ENCODE measurements at regions not wholly inside any gene's neighbourhood (a gene's known extent, or its start where the extent isn't known, plus 50 kb on each side); places are given as distances from the start of the nearest gene placed in this dataset.

DNA sequence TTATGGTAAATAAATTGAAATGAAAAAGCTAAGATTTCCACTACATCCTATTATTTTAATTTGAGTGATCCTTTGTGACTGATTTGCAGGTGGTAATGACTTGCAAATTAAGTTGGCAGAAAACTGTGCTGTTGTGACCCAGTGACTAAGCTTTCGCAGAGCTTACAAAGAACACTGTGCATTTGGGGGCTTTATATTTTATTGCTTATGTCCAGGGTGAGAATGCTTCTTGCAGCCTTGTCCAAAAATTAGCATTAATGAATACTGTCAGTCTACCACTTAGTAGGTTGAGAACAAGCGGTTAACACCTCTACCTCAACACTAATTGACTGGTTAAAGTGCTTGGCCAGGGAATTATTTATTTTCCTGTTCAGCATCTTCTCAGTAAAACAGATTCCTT, 991.3 kb upstream of the DIAPH2 start:
- Histone ChIP-seq H3K4me1 (ENCODE audit: low read depth) (no peaks in the 10 kb centered on the region), H3K9me3 (no peaks in the 10 kb centered on the region), H3K36me3 (ENCODE audit: low read depth) (no peaks in the 10 kb centered on the region), H3K4me3 (no peak overlapping the region)
- intact Hi-C loops (cut with DNase I, micrococcal nuclease), result no loop called here
- ATAC-seq (no peak), DNase-seq (no peak)
- TF ChIP-seq, protein P1, sequence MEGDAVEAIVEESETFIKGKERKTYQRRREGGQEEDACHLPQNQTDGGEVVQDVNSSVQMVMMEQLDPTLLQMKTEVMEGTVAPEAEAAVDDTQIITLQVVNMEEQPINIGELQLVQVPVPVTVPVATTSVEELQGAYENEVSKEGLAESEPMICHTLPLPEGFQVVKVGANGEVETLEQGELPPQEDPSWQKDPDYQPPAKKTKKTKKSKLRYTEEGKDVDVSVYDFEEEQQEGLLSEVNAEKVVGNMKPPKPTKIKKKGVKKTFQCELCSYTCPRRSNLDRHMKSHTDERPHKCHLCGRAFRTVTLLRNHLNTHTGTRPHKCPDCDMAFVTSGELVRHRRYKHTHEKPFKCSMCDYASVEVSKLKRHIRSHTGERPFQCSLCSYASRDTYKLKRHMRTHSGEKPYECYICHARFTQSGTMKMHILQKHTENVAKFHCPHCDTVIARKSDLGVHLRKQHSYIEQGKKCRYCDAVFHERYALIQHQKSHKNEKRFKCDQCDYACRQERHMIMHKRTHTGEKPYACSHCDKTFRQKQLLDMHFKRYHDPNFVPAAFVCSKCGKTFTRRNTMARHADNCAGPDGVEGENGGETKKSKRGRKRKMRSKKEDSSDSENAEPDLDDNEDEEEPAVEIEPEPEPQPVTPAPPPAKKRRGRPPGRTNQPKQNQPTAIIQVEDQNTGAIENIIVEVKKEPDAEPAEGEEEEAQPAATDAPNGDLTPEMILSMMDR (IDR thresholded peaks at IDR 0.05), result no peak

DNA sequence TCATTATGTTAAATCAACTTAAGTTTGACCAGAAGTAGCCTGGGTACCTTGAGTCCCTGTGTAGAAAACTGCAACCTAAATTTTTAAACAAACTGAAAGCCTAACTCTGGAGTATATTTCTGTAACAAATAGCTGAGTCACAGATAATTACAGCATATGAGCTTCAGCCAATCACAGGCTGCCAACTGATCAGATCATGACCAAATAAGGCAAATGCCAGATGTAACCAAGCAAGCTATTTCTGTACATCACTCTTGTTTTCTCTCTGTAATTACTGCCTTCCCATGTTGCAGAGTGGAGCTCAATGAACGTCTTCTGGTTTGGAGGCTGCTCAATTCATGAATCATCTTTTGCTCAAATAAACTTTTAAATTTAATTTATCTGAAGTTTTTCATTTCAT, 980.9 kb upstream of the DIAPH2 start:
- TF ChIP-seq, protein P1 (IDR thresholded peaks at IDR 0.05), result no peak
- no peak for ATAC-seq
- Histone ChIP-seq H3K36me3 (ENCODE audit: low read depth) (no peaks in the 10 kb centered on the region), H3K9me3 (no peaks in the 10 kb centered on the region), H3K4me1 (ENCODE audit: low read depth) (no peaks in the 10 kb centered on the region), H3K4me3 (no peak overlapping the region)
- intact Hi-C loops (cut with DNase I, micrococcal nuclease), result no loop called here
- DNase-seq, result no peak

DNA sequence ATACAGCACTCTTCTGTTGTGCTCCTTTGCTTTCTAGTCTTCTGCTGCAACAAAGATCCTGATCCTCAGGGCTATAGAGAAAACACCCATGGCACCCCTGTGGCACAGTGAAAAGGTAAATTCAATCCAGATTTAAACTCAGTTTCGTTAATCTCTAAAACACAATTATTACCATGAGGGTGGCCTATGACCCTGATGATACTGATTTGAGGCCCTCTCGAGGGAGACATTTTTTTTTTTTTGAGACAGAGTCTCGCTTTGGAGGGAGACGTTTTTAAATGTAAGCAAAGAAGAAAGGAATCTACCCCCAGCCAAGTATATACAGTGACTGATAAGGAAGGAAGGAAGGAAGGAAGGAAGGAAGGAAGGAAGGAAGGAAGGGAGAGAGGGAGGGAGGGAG, 967.8 kb upstream of the DIAPH2 start:
- no peaks in the 10 kb centered on the region for H3K4me1 ChIP-seq (ENCODE audit: low read depth)
- no peaks in the 10 kb centered on the region for H3K36me3 ChIP-seq (ENCODE audit: low read depth)
- no peak overlapping the region for H3K4me3 ChIP-seq
- intact Hi-C loops (cut with DNase I, micrococcal nuclease), result no loop called here
- DNase-seq, result no peak
- TF ChIP-seq, protein P1 (IDR thresholded peaks at IDR 0.05), result no peak
- H3K9me3 ChIP-seq, result no peaks in the 10 kb centered on the region
- no peak for ATAC-seq

DNA sequence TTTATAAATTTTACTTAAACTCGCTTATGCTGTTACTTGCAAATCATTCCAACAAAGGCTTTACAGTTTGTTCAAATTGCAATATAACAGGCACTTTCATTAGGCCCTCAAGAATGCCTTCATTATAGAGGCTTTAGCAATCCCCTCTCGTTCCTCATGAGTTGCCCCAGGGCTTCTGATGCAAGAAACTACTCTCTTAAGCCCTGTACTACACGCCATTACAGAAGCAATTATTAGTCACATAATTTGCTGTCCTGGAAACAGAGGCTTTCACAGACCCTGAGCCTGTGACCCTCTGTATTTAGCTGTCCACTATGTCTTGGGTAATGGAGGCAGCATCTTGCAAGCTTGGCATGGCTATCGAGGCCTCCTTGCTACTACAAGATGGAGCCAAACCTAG, 965.9 kb upstream of the DIAPH2 start:
- H3K4me1 ChIP-seq (ENCODE audit: low read depth), result no peaks in the 10 kb centered on the region
- DNase-seq (no peak), ATAC-seq (no peak)
- no peaks in the 10 kb centered on the region for H3K9me3 ChIP-seq
- TF ChIP-seq, protein P1 (IDR thresholded peaks at IDR 0.05), result no peak
- H3K4me3 ChIP-seq, result no peak overlapping the region
- H3K36me3 ChIP-seq (ENCODE audit: low read depth), result no peaks in the 10 kb centered on the region
- intact Hi-C loops (cut with DNase I, micrococcal nuclease), result no loop called here

DNA sequence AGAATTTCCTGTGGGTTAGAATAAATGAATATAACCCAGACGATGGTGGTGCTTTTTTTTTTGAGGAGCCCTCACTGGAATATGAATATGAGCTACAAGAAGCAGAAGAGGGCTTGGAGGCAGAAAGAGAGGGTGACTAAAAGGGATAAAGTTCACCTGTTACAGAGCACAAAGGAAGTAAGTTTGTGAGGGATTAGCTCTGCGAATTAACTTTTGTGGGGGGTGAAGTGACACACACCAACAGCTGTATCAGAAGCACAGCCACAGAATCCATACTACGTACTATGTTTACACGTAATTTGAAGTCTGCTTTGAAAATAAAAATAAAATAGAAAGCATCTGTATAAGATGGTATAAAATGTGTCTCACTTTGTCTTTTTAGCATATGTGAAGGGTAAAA, 963.6 kb upstream of the DIAPH2 start:
- Histone ChIP-seq H3K9me3 (no peaks in the 10 kb centered on the region), H3K4me1 (ENCODE audit: low read depth) (no peaks in the 10 kb centered on the region), H3K4me3 (no peak overlapping the region), H3K36me3 (ENCODE audit: low read depth) (no peaks in the 10 kb centered on the region)
- TF ChIP-seq, protein P1 (IDR thresholded peaks at IDR 0.05), result no peak
- DNase-seq, result no peak
- intact Hi-C loops (cut with DNase I, micrococcal nuclease), result no loop called here
- no peak for ATAC-seq

DNA sequence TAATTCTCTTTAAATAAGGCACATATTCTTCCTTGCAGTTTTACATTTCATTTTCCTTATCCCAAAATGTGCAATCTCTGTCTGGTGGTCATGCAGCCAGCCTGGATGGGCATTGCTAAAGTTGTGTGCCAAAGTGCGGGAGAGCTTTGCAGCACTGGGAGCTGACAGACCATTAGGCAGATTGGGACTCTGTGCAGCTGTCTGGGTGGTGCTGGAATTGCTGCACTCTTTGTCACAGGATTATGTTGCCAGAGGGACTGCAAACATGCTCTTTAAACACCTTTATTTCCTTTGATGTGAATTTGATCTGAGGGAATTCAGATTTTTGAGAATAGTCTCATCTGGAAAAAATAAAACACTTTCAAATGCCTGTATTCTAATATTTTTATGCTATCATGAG, 956.2 kb upstream of the DIAPH2 start:
- intact Hi-C loops (cut with DNase I, micrococcal nuclease), result no loop called here
- Histone ChIP-seq H3K4me3 (no peak overlapping the region), H3K4me1 (ENCODE audit: low read depth) (no peaks in the 10 kb centered on the region), H3K36me3 (ENCODE audit: low read depth) (no peaks in the 10 kb centered on the region), H3K9me3 (no peaks in the 10 kb centered on the region)
- DNase-seq, result no peak
- TF ChIP-seq, protein P1 (IDR thresholded peaks at IDR 0.05), result no peak
- no peak for ATAC-seq

All from mucosa of descending colon (tissue), 3 donors.